AG04450 (cell line): ENCODE measurements at regions not wholly inside any gene's neighbourhood (a gene's known extent, or its start where the extent isn't known, plus 50 kb on each side); places are given as distances from the start of the nearest gene placed in this dataset.

ENCODE experiments used
- CTCF ChIA-PET: fragments of 300-600, 350-600 bp; formaldehyde crosslinking; extraction: SDS; loops from one replicate; lab custom pipeline; 2022; ENCODE audit warnings: antibody characterized with exemption, inconsistent platforms; lab: Charles Lee
- POLR2A ChIA-PET: fragments of 350-600 bp; formaldehyde crosslinking; extraction: SDS; loops from one replicate; lab custom pipeline; 2021; ENCODE audit warnings: antibody characterized with exemption, inconsistent platforms; lab: Yijun Ruan, JAX
- DNase-seq: peaks from one replicate; pipeline ENCODE4 v3.0.0-alpha.2; 2011; ENCODE audit warnings: low read depth, low spot score
- H3K27ac ChIP-seq: one replicate; pipeline ENCODE4 v1.5.1; 2012; ENCODE audit warnings: low read depth, low read length, control low read depth
- H3K27me3 ChIP-seq: one replicate; pipeline ENCODE4 v1.6.0; 2012; ENCODE audit warnings: low read length; ENCODE audit not compliant: control insufficient read depth, insufficient read depth
- H3K4me3 ChIP-seq: 2 replicates; pipeline ENCODE4 v1.5.1; 2011; ENCODE audit warnings: mild to moderate bottlenecking, low read depth, low read length, control low read depth
- H3K9me3 ChIP-seq: 2 replicates; pipeline ENCODE4 v1.5.1; 2012; ENCODE audit warnings: low read length; ENCODE audit not compliant: control insufficient read depth, insufficient read depth
- CTCF ChIP-seq: IDR thresholded peaks from 2 replicates; pipeline ENCODE4 v1.5.1; 2011; ENCODE audit warnings: low read depth, low read length, control low read depth, inconsistent platforms

DNA sequence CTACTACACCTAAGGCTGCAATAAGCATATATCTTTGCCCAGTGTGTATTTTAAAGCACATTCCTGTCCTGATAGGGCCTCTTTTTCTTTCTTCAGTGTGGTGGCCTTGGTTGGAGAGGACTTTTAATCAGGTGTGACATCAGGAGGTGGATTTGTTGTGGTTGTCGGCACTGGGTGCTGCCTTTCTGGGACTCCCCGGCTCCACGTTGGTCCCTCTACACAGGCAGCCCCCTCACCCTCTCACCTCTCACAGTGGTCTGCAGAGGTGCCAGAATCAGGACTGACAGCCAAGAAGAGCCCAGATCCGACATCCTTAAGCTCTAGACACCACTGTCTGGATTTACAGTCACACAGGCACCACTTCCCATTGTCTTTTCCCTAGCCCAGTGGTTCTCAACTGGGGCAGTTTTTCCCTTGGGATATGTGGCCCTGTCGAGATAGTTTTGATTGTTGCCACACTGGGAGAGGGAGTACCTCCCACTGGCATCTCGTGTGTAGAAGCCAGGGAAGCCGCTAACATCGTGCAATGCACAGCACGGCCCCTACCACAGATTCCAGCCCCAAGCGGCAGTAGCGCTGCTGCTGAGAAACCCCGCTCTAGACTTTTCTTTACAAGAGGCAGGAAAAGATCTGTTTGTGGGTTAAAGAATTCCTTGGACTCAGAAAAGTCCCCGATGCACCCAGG is 314.1 kb downstream of the QKI start:
- H3K4me3 ChIP-seq = no peak overlapping the region
- CTCF ChIA-PET = no interaction called here

GRCh38 chr6:163726037-163726695 is 311.6 kb downstream of the QKI start:
- no peak for TF ChIP-seq CTCF
- no peak for DNase-seq
- no peaks in the 10 kb centered on the region; the same call in 1 of the 2 replicates for H3K9me3 ChIP-seq
- no peak overlapping the region for H3K27ac ChIP-seq
- no peak overlapping the region for H3K4me3 ChIP-seq
- H3K27me3 ChIP-seq = peaks cover 6% of the 10 kb centered on the region
- ChIA-PET POLR2A (no interaction called here), CTCF (no interaction called here)

More for the DNA sequence above, 314.1 kb downstream of the QKI start:
- POLR2A ChIA-PET = no interaction called here
- Histone ChIP-seq H3K9me3 (no peaks in the 10 kb centered on the region; the same call in 1 of the 2 replicates), H3K27ac (no peak overlapping the region), H3K27me3 (peaks cover 6% of the 10 kb centered on the region)
- no peak for TF ChIP-seq CTCF
- no peak for DNase-seq

GRCh38 chr6:163725008-163725941 is 310.8 kb downstream of the QKI start:
- POLR2A ChIA-PET = no interaction called here
- Histone ChIP-seq H3K27me3 (peaks cover 6% of the 10 kb centered on the region), H3K27ac (no peak overlapping the region), H3K4me3 (no peak overlapping the region), H3K9me3 (no peaks in the 10 kb centered on the region)
- no peak for TF ChIP-seq CTCF
- no peak for DNase-seq
- CTCF ChIA-PET = no interaction called here

GRCh38 chr6:163724196-163724595 is 309.7 kb downstream of the QKI start:
- H3K27me3 ChIP-seq = peaks cover 3% of the 10 kb centered on the region
- H3K4me3 ChIP-seq = no peak overlapping the region
- ChIA-PET POLR2A (no interaction called here), CTCF (no interaction called here)
- H3K9me3 ChIP-seq = no peaks in the 10 kb centered on the region; the same call in 1 of the 2 replicates
- H3K27ac ChIP-seq = no peak overlapping the region
- TF ChIP-seq CTCF = no peak
- DNase-seq = no peak
